ACC112 (cell line): ENCODE measurements at regions not wholly inside any gene's neighbourhood (a gene's known extent, or its start where the extent isn't known, plus 50 kb on each side); places are given as distances from the start of the nearest gene placed in this dataset.
"Not testable (repeated sequence)": the region's sequence is repeated elsewhere in the genome, so short reads cannot be mapped to it uniquely, and the experiment has no call there.

ENCODE experiments used
- H2AFZ ChIP-seq: fragments of 200-600 bp; sonication (generic); one replicate; pipeline ENCODE4 v1.6.0; 2017; ENCODE audit warnings: antibody characterized with exemption, low read length; ENCODE audit not compliant: unreplicated experiment
- H3K27ac ChIP-seq: fragments of 200-600 bp; sonication (generic); 2 replicates; pipeline ENCODE4 v1.5.1; 2014; ENCODE audit warnings: low read depth, mild to moderate bottlenecking, antibody characterized with exemption, low read length, moderate library complexity
- H3K27me3 ChIP-seq: fragments of 200-600 bp; sonication (generic); 2 replicates; pipeline ENCODE4 v1.6.1; 2014; ENCODE audit warnings: mild to moderate bottlenecking, antibody characterized with exemption, low read length, moderate library complexity, mixed read lengths; ENCODE audit not compliant: insufficient read depth
- H3K36me3 ChIP-seq: fragments of 200-600 bp; sonication (generic); 2 replicates; pipeline ENCODE4 v1.6.1; 2016; ENCODE audit warnings: mild to moderate bottlenecking, antibody characterized with exemption, low read length, moderate library complexity, mixed read lengths; ENCODE audit not compliant: insufficient read depth
- H3K4me1 ChIP-seq: fragments of 200-600 bp; sonication (generic); one replicate; pipeline ENCODE4 v1.6.1; 2016; ENCODE audit warnings: low read length, mixed read lengths; ENCODE audit not compliant: insufficient read depth, unreplicated experiment, control insufficient read depth
- H3K4me3 ChIP-seq: fragments of 200-600 bp; sonication (generic); 2 replicates; pipeline ENCODE4 v1.5.1; 2014; ENCODE audit warnings: mild to moderate bottlenecking, low read depth, low read length
- H3K79me2 ChIP-seq: fragments of 200-600 bp; sonication (generic); one replicate; pipeline ENCODE4 v1.6.0; 2016; ENCODE audit warnings: low read length; ENCODE audit not compliant: control insufficient read depth, unreplicated experiment, insufficient read depth

DNA sequence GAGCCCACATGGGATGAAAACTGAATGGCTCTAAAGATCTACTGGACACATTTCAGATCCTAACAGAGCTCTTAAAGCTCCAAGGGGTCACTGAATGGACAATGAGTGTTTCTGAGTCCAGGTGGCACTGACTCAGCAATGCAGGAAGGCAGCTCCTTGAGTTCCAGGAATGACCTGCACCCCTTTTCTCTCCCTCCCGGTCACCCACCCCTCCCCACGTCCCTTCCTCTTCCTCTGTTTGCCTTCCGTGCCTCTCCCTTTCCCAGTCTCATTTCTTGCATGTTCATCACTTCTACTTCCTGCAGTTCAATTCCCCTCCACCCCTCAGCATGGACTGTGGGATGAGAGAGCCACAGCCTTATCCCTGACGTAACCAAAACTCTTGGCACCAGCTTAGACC, 63.3 kb upstream of the SULF2 start:
- not testable (repeated sequence) for H3K4me3 ChIP-seq, H2AFZ ChIP-seq, H3K27ac ChIP-seq, H3K27me3 ChIP-seq, H3K4me1 ChIP-seq, H3K36me3 ChIP-seq, H3K79me2 ChIP-seq

DNA sequence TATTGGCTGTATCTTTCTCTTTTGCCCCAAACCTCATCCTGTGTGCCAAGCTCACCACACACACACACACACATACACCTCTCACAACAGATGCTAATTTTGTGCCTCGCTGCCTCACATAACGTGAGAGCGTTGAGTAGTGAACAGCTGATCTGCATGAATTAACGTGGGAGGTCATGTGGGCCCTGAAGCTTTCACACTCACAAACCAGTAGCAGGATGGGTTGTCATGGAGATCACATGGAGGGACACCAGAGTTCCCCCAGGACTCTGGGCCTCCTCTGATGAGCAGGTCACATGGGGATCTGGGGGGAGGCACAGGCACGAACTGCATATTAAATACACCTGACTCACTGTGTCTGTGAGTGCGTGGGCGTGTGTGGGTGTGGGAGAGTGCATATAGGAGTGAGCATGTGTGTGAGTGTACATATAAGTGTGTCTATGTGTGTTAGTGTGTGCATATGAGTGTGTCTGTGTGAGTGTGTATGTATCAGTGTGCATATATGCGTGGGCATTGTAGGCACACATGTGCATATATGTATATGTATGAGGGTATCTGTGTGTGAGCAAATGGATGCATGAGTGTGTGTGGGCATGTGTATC, 62.7 kb upstream of the SULF2 start:
- Histone ChIP-seq H3K4me3 (no peak overlapping the region), H3K4me1 (no peaks in the 10 kb centered on the region), H3K79me2 (no peaks in the 10 kb centered on the region), H3K27ac (no peak overlapping the region), H3K27me3 (peaks cover 6% of the 10 kb centered on the region; the same call in 1 of the 2 replicates), H2AFZ (no peak overlapping the region), H3K36me3 (no peaks in the 10 kb centered on the region)

- H3K4me3 ChIP-seq, H3K27ac ChIP-seq, H2AFZ ChIP-seq, H3K27me3 ChIP-seq, H3K79me2 ChIP-seq, H3K36me3 ChIP-seq, H3K4me1 ChIP-seq: not testable (repeated sequence)
Measured at GRCh38 chr20:47847220-47847619, 61.9 kb upstream of the SULF2 start.

DNA sequence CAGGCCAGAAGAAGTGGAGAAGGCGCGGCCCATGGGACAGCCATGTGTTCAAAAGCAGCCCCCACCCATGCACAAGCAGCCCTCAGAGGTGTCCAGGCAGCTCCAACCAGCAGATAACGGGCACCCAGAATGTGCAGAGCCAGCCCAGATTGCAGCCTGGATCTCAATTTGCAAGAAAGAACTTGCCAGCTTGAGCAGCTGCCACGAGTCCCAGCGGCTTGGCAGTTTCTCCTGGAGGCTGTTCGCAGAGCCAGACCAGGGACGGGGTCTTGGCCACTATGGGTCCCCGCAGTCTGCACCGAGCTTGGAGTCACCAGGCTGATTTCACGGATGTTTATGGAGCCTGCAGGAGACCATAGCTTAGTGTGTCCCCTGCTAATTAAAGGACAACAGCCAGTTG, 61.4 kb upstream of the SULF2 start:
- H3K4me3 ChIP-seq, H3K4me1 ChIP-seq, H3K27me3 ChIP-seq, H2AFZ ChIP-seq, H3K36me3 ChIP-seq, H3K27ac ChIP-seq, H3K79me2 ChIP-seq: not testable (repeated sequence)

- not testable (repeated sequence) for H3K4me3 ChIP-seq, H3K27ac ChIP-seq, H3K36me3 ChIP-seq, H3K27me3 ChIP-seq, H2AFZ ChIP-seq, H3K79me2 ChIP-seq, H3K4me1 ChIP-seq
Measured at GRCh38 chr20:47845382-47845977, 60.2 kb upstream of the SULF2 start.

DNA sequence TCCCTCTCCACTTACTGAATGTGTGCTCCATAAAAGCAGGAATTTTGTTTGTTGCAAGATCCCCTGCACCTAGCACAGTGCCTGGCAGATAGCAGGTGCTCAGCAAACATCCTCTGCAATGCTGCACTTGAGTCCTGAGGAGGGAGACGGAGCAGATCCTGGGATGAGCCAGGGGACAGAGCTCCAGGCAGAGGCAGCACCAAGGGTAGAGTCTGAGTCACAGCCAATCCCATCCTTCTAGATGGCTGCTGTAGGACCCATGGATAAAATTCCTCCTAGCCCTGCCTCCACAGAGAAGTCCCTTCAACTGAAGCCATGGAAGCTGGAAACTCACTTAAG, 59.3 kb upstream of the SULF2 start:
- H3K4me1 ChIP-seq, H3K36me3 ChIP-seq, H3K79me2 ChIP-seq, H3K4me3 ChIP-seq, H3K27me3 ChIP-seq, H2AFZ ChIP-seq, H3K27ac ChIP-seq: not testable (repeated sequence)

GRCh38 chr20:47843886-47844567, 58.7 kb upstream of the SULF2 start:
- H3K4me1 ChIP-seq = no peaks in the 10 kb centered on the region

GRCh38 chr20:47842950-47843349, 57.7 kb upstream of the SULF2 start:
- not testable (repeated sequence) for H3K27ac ChIP-seq, H3K79me2 ChIP-seq, H2AFZ ChIP-seq, H3K4me1 ChIP-seq, H3K36me3 ChIP-seq, H3K27me3 ChIP-seq, H3K4me3 ChIP-seq

More at GRCh38 chr20:47843886-47844567, 58.7 kb upstream of the SULF2 start:
- Histone ChIP-seq H3K4me3 (no peak overlapping the region), H3K79me2 (no peaks in the 10 kb centered on the region), H3K27me3 (0 out of 2 replicates have a peak, but pooled peaks cover 4% of the 10 kb centered on the region), H3K36me3 (no peaks in the 10 kb centered on the region), H2AFZ (no peak overlapping the region), H3K27ac (no peak overlapping the region)

DNA sequence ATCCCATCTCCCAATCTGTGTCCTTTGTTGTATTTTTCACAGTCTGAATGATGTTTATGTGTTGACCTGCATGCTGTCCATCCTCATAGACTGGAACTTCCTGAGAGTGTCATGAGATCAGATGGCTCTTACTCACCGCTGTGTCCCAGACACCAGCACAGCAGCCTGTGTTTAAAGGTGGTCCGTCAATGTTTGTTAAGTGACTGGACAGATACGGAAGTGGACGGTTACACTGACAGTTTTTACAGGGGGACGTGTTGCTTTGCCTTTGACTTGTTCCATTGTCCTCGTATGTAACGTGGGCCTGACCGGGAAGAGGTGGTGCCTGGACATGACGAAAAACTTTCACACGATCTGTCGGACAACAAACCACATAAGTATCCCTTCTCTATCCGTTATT, 56.7 kb upstream of the SULF2 start:
- H3K4me3 ChIP-seq = not testable (repeated sequence)

GRCh38 chr20:47836256-47836817, 51.1 kb upstream of the SULF2 start:
- H3K27me3 ChIP-seq, H3K4me1 ChIP-seq, H3K79me2 ChIP-seq, H3K36me3 ChIP-seq, H3K27ac ChIP-seq, H2AFZ ChIP-seq, H3K4me3 ChIP-seq: not testable (repeated sequence)

More for the DNA sequence above, 56.7 kb upstream of the SULF2 start:
- H3K4me1 ChIP-seq, H3K27me3 ChIP-seq, H3K36me3 ChIP-seq, H3K27ac ChIP-seq, H3K79me2 ChIP-seq, H2AFZ ChIP-seq: not testable (repeated sequence)
